Neural cell (in vitro differentiated cells): ENCODE measurements at regions not wholly inside any gene's neighbourhood (a gene's known extent, or its start where the extent isn't known, plus 50 kb on each side); places are given as distances from the start of the nearest gene placed in this dataset.

Experiments used
- H2AFZ ChIP-seq: fragments of 200-600, 300-800 bp; sonication (generic), shearing (Covaris generic); 2 replicates; pipeline ENCODE4 v1.6.0; 2014; ENCODE audit warnings: low read depth, mild to moderate bottlenecking, antibody characterized with exemption, low read length, moderate library complexity
- H3F3A ChIP-seq: fragments of 200-600 bp; shearing (Covaris generic); 2 replicates; pipeline ENCODE4 v1.6.1; 2016; ENCODE audit warnings: mild to moderate bottlenecking, moderate library complexity, mixed read lengths, antibody characterized with exemption, low read length; ENCODE audit not compliant: insufficient read depth, poor library complexity, severe bottlenecking
- H3K27ac ChIP-seq: fragments of 200-600, 300-800 bp; sonication (generic), shearing (Covaris generic); 2 replicates; pipeline ENCODE4 v1.5.1; 2014; ENCODE audit warnings: mild to moderate bottlenecking, low read length, moderate library complexity
- H3K27me3 ChIP-seq: fragments of 300-800, 200-600 bp; sonication (generic), shearing (Covaris generic); 2 replicates; pipeline ENCODE4 v1.6.0; 2014; ENCODE audit warnings: mild to moderate bottlenecking, low read depth, low read length, moderate library complexity; ENCODE audit not compliant: insufficient read depth
- H3K36me3 ChIP-seq: fragments of 300-800, 200-600 bp; sonication (generic), shearing (Covaris generic); 2 replicates; pipeline ENCODE4 v1.5.1; 2014; ENCODE audit warnings: mild to moderate bottlenecking, antibody characterized with exemption, low read length, moderate library complexity; ENCODE audit not compliant: insufficient read depth
- H3K4me2 ChIP-seq: fragments of 300-800, 200-600 bp; sonication (generic), shearing (Covaris generic); 2 replicates; pipeline ENCODE4 v1.6.0; 2014; ENCODE audit warnings: mild to moderate bottlenecking, low read length
- H3K4me3 ChIP-seq: fragments of 300-800, 200-600 bp; sonication (generic), shearing (Covaris generic); 2 replicates; pipeline ENCODE4 v1.5.1; 2014; ENCODE audit warnings: mild to moderate bottlenecking, low read length, moderate library complexity
- H3K79me2 ChIP-seq: fragments of 200-600 bp; shearing (Covaris generic); replicated peaks from 2 replicates; pipeline ENCODE4 v1.6.0; 2014; ENCODE audit warnings: mild to moderate bottlenecking, low read length, moderate library complexity; ENCODE audit not compliant: insufficient read depth
- H3K9ac ChIP-seq: fragments of 300-800, 200-600 bp; sonication (generic), shearing (Covaris generic); 2 replicates; pipeline ENCODE4 v1.6.1; 2016; ENCODE audit warnings: mild to moderate bottlenecking, low read length, mixed read lengths
- H3K9me2 ChIP-seq: fragments of 200-600 bp; shearing (Covaris generic); 2 replicates; pipeline ENCODE4 v1.6.1; 2016; ENCODE audit warnings: mild to moderate bottlenecking, low read length, mixed read lengths; ENCODE audit not compliant: insufficient read depth
- H3K9me3 ChIP-seq: fragments of 200-600, 300-800 bp; sonication (generic), shearing (Covaris generic); 2 replicates; pipeline ENCODE4 v1.6.1; 2016; ENCODE audit warnings: mild to moderate bottlenecking, mixed run types, low read length, moderate library complexity, mixed read lengths
- H4K20me1 ChIP-seq: fragments of 200-600 bp; shearing (Covaris generic); 2 replicates; pipeline ENCODE4 v1.6.1; 2016; ENCODE audit warnings: mild to moderate bottlenecking, mixed run types; ENCODE audit not compliant: insufficient read depth
- EP300 ChIP-seq: fragments of 450-650 bp; conservative IDR thresholded peaks from 2 replicates; pipeline ENCODE4 v1.6.1; 2014; ENCODE audit warnings: antibody characterized with exemption, mild to moderate bottlenecking, moderate library complexity; ENCODE audit not compliant: poor library complexity, severe bottlenecking
- EZH2 ChIP-seq: fragments of 200-600, 300-800 bp; shearing (Covaris generic), sonication (generic); IDR thresholded peaks from 2 replicates; pipeline ENCODE4 v1.6.1; 2014; ENCODE audit warnings: antibody characterized with exemption, low read length, borderline replicate concordance, mild to moderate bottlenecking; ENCODE audit not compliant: insufficient read depth, poor library complexity, severe bottlenecking
- MXI1 ChIP-seq: fragments of 450-650 bp; conservative IDR thresholded peaks from 2 replicates; pipeline ENCODE4 v1.6.1; 2014; ENCODE audit warnings: antibody characterized with exemption, mild to moderate bottlenecking; ENCODE audit not compliant: poor library complexity, severe bottlenecking
- POLR2AphosphoS5 ChIP-seq: IDR thresholded peaks from 2 replicates; pipeline ENCODE4 v1.6.1; 2012
- RAD21 ChIP-seq: fragments of 450-650 bp; conservative IDR thresholded peaks from 2 replicates; pipeline ENCODE4 v1.6.1; 2014; ENCODE audit warnings: antibody characterized with exemption, mild to moderate bottlenecking, moderate library complexity
- SMC3 ChIP-seq: fragments of 450-650 bp; conservative IDR thresholded peaks from 2 replicates; pipeline ENCODE4 v1.6.1; 2014; ENCODE audit warnings: antibody characterized with exemption, mild to moderate bottlenecking, moderate library complexity; ENCODE audit not compliant: poor library complexity
- TAF1 ChIP-seq: IDR thresholded peaks from 2 replicates; pipeline ENCODE4 v1.6.1; 2012; ENCODE audit warnings: low read depth
- TF ChIP-seq, protein P1 (sequence below): fragments of 450-650 bp; IDR thresholded peaks from 2 replicates; pipeline ENCODE4 v1.5.1; 2014; ENCODE audit warnings: antibody characterized with exemption, mild to moderate bottlenecking, moderate library complexity; ENCODE audit not compliant: poor library complexity, severe bottlenecking
- TF ChIP-seq, protein P2 (sequence below): IDR thresholded peaks from 2 replicates; pipeline ENCODE4 v1.6.1; 2012; ENCODE audit warnings: borderline replicate concordance

DNA sequence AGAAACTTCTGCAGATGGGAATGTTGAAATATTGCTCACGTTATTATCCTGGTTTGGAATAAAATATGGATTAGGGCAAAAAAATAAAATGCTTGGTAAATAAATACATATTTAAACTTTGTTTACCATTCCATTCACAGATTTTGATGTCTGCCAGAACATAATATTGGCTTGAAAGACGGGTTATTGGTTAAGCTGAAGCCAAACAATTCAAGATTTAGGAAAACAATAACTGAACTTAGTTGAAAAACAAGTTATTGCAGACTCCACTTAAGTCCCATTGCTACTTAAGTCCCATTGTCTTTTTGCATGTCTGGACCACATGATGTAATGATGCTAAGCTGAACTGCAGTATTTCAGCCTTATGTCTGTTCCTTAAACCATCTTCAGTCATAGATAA, 722.5 kb downstream of the FAT4 start:
- H3K4me3 ChIP-seq = no peak overlapping the region
- no peaks in the 10 kb centered on the region for H3K27me3 ChIP-seq
- H3K36me3 ChIP-seq = no peaks in the 10 kb centered on the region
- H3K27ac ChIP-seq = no peak overlapping the region
- H3K9me3 ChIP-seq = no peaks in the 10 kb centered on the region
- H3K4me2 ChIP-seq = no peak overlapping the region
- H4K20me1 ChIP-seq = no peaks in the 10 kb centered on the region
- H3K9ac ChIP-seq = no peak overlapping the region
- H3F3A ChIP-seq = no peaks in the 10 kb centered on the region
- no peak for TF ChIP-seq RAD21
- TF ChIP-seq SMC3 = no peak
- TF ChIP-seq, protein P1, sequence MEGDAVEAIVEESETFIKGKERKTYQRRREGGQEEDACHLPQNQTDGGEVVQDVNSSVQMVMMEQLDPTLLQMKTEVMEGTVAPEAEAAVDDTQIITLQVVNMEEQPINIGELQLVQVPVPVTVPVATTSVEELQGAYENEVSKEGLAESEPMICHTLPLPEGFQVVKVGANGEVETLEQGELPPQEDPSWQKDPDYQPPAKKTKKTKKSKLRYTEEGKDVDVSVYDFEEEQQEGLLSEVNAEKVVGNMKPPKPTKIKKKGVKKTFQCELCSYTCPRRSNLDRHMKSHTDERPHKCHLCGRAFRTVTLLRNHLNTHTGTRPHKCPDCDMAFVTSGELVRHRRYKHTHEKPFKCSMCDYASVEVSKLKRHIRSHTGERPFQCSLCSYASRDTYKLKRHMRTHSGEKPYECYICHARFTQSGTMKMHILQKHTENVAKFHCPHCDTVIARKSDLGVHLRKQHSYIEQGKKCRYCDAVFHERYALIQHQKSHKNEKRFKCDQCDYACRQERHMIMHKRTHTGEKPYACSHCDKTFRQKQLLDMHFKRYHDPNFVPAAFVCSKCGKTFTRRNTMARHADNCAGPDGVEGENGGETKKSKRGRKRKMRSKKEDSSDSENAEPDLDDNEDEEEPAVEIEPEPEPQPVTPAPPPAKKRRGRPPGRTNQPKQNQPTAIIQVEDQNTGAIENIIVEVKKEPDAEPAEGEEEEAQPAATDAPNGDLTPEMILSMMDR = no peak
- TF ChIP-seq EP300 = no peak
- no peak for TF ChIP-seq EZH2
- TF ChIP-seq MXI1 = no peak
- TF ChIP-seq, protein P2, sequence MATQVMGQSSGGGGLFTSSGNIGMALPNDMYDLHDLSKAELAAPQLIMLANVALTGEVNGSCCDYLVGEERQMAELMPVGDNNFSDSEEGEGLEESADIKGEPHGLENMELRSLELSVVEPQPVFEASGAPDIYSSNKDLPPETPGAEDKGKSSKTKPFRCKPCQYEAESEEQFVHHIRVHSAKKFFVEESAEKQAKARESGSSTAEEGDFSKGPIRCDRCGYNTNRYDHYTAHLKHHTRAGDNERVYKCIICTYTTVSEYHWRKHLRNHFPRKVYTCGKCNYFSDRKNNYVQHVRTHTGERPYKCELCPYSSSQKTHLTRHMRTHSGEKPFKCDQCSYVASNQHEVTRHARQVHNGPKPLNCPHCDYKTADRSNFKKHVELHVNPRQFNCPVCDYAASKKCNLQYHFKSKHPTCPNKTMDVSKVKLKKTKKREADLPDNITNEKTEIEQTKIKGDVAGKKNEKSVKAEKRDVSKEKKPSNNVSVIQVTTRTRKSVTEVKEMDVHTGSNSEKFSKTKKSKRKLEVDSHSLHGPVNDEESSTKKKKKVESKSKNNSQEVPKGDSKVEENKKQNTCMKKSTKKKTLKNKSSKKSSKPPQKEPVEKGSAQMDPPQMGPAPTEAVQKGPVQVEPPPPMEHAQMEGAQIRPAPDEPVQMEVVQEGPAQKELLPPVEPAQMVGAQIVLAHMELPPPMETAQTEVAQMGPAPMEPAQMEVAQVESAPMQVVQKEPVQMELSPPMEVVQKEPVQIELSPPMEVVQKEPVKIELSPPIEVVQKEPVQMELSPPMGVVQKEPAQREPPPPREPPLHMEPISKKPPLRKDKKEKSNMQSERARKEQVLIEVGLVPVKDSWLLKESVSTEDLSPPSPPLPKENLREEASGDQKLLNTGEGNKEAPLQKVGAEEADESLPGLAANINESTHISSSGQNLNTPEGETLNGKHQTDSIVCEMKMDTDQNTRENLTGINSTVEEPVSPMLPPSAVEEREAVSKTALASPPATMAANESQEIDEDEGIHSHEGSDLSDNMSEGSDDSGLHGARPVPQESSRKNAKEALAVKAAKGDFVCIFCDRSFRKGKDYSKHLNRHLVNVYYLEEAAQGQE = no peak
- TF ChIP-seq POLR2AphosphoS5 = no peak
- no peak for TF ChIP-seq TAF1
- H3K9me2 ChIP-seq = no peaks in the 10 kb centered on the region
- H2AFZ ChIP-seq = no peak overlapping the region
- no peaks in the 10 kb centered on the region for H3K79me2 ChIP-seq

DNA sequence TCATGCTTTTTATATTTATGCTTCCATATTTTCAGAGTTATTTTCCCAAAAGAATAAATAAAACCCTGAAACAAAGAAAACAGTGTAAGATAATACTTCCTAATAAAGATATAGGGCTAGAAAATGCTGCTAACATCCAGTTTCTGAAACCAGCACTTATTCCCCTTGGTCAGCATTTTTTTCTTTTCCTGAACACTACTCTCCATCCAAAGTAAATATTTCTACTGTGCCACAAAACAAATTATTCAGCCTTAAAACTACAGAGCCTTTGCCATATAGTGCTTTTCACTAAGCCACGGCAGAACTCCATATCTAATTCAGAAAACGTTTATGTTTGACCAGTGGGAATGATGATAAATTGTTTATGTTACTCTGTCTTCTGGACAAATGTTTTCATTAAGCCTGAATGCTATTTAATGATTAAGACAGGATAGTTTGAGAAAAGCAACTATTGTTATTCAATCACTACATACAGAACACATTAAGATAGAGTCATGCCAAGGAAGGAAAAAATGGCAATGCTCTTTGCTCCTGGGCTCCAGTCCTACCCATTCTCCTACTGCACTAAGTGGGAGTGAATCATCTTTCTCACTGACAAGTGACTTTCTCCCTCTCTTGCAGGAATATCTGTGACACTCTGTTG, 723.9 kb downstream of the FAT4 start:
- Histone ChIP-seq H3K4me2 (no peak overlapping the region), H3K27me3 (no peaks in the 10 kb centered on the region), H3K9me2 (no peaks in the 10 kb centered on the region), H3K9me3 (no peaks in the 10 kb centered on the region), H3K9ac (no peak overlapping the region), H3K36me3 (no peaks in the 10 kb centered on the region), H4K20me1 (no peaks in the 10 kb centered on the region), H3F3A (no peaks in the 10 kb centered on the region), H3K27ac (no peak overlapping the region), H2AFZ (no peak overlapping the region), H3K4me3 (no peak overlapping the region), H3K79me2 (no peaks in the 10 kb centered on the region)
- TF ChIP-seq EZH2 = no peak
- TF ChIP-seq RAD21 = no peak
- no peak for TF ChIP-seq EP300
- no peak for TF ChIP-seq MXI1
- TF ChIP-seq TAF1 = no peak
- TF ChIP-seq, protein P1 = no peak
- TF ChIP-seq POLR2AphosphoS5 = no peak
- TF ChIP-seq SMC3 = no peak
- TF ChIP-seq, protein P2 = no peak
